Activated naive CD8-positive, alpha-beta T cell treated with anti-CD3 and anti-CD28 coated beads, Interleukin-2, amount 50 U/mL, for 24 hours (primary cell): ENCODE measurements at regions not wholly inside any gene's neighbourhood (a gene's known extent, or its start where the extent isn't known, plus 50 kb on each side); places are given as distances from the start of the nearest gene placed in this dataset.
"Not testable (repeated sequence)": the region's sequence is repeated elsewhere in the genome, so short reads cannot be mapped to it uniquely, and the experiment has no call there.

Experiments
- ATAC-seq: fragments of 150-1000 bp; cut with Tn5 transposase; one replicate; pipeline ENCODE4 v1.10.0; 2021
- DNase-seq: peaks from one replicate; pipeline ENCODE4 v3.0.0; 2021
- H3K27ac Mint-ChIP-seq: one replicate; pipeline ENCODE4 v1.8.0; 2021; ENCODE audit warnings: mild to moderate bottlenecking, mixed read lengths
- H3K27me3 Mint-ChIP-seq: one replicate; pipeline ENCODE4 v1.8.0; 2021; ENCODE audit warnings: mixed read lengths
- H3K36me3 Mint-ChIP-seq: one replicate; pipeline ENCODE4 v1.8.0; 2021; ENCODE audit warnings: low read depth, mixed read lengths
- H3K4me1 Mint-ChIP-seq: one replicate; pipeline ENCODE4 v1.8.0; 2021; ENCODE audit warnings: mixed read lengths
- H3K4me3 Mint-ChIP-seq: one replicate; pipeline ENCODE4 v1.8.0; 2021; ENCODE audit warnings: mild to moderate bottlenecking, moderate library complexity, mixed read lengths
- H3K9me3 Mint-ChIP-seq: one replicate; pipeline ENCODE4 v1.8.0; 2021; ENCODE audit warnings: mixed read lengths

DNA sequence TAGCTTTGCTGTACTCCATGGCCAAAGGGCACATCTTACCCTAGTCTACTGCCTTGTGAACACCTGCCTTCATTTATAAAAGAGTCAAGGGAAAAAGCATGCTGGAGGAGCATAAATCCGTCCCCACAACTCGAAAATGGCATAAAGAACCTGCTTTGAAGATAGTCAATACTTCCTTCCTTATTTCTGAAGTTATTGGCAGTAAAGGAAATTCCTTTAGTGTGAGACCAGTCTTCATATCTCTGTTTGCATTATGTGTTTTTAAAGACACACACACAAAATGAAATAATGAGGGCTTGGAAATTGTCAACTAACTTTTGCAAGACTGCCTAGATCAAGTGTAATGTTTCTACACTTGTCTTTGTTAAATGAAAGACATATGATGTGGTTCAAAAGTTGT is 408.4 kb downstream of the SPRY2 start:
- no peak for ATAC-seq
- no peak overlapping the region for H3K27ac Mint-ChIP-seq
- peaks cover 4% of the 10 kb centered on the region for H3K9me3 Mint-ChIP-seq
- H3K4me3 Mint-ChIP-seq: no peak overlapping the region
- no peaks in the 10 kb centered on the region for H3K27me3 Mint-ChIP-seq
- H3K36me3 Mint-ChIP-seq: no peaks in the 10 kb centered on the region
- no peaks in the 10 kb centered on the region for H3K4me1 Mint-ChIP-seq
- no peak for DNase-seq

DNA sequence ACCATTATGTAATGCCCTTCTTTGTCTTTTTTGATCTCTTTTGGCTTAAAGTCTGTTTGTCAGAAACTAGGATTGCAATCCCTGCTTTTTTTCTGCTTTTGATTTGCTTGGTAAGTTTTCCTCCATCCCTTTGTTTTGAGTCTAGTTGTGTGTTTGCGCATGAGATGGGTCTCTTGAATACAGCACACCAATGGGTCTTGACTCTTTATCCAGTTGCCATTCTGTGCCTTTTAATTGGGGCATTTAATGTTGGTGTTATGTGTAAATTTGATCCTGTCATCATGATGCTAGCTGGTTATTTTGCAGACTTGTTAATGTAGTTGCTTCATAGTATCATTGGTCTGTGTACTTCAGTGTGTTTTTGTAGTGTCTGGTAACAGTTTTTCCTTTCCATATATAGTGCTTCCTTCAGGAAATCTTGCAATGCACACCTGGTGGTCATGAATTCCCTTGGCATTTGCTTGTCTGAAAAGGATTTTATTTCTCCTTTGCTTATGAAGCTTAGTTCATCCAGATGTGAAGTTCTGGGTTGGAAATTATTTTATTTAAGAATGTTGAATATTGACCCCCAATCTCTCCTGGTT is 416.9 kb downstream of the SPRY2 start:
- H3K27me3 Mint-ChIP-seq, H3K27ac Mint-ChIP-seq, H3K4me3 Mint-ChIP-seq, ATAC-seq, H3K4me1 Mint-ChIP-seq, DNase-seq, H3K9me3 Mint-ChIP-seq, H3K36me3 Mint-ChIP-seq: not testable (repeated sequence)

DNA sequence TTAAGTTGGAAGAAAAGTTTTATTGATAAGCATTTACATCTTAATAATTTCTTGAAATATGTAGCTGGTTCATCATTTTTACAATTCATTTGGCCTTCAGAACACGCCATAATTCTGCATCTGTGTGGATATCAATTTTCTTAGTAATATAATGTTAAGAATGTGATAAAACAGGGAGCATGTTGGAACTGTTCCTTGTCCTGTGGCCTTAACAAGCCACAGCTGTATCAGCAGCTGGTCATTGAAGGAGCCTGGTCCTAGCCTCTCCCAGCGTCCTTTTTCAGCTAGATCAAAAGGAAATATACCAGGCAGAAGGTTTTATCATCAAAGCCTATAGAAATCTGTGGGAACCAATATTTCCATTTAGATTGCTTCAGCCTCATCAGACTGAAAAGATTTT is 421.8 kb downstream of the SPRY2 start:
- no peaks in the 10 kb centered on the region for H3K27me3 Mint-ChIP-seq
- H3K27ac Mint-ChIP-seq: no peak overlapping the region
- ATAC-seq: no peak
- DNase-seq: no peak
- no peaks in the 10 kb centered on the region for H3K4me1 Mint-ChIP-seq
- no peaks in the 10 kb centered on the region for H3K36me3 Mint-ChIP-seq
- H3K9me3 Mint-ChIP-seq: peaks cover 4% of the 10 kb centered on the region
- H3K4me3 Mint-ChIP-seq: no peak overlapping the region

DNA sequence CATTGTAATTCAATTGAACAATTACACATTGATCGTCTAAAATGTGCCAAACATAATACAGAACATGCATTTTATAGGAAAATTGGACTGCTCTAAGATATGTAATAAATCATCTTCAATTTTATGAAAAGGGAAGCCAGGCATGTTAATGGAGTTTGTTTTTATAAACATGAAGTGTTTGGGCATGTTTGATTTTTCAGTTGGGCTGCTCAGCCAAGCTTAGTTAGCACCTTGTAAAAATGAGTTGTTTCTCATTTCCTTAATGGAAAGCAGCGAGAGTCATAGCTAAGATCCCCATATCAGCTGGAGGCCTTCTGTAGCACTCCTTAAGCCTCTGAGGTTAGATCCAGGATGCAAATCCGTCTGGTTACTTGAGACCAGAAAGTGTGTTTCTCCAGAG is 422.3 kb downstream of the SPRY2 start:
- no peaks in the 10 kb centered on the region for H3K36me3 Mint-ChIP-seq

DNA sequence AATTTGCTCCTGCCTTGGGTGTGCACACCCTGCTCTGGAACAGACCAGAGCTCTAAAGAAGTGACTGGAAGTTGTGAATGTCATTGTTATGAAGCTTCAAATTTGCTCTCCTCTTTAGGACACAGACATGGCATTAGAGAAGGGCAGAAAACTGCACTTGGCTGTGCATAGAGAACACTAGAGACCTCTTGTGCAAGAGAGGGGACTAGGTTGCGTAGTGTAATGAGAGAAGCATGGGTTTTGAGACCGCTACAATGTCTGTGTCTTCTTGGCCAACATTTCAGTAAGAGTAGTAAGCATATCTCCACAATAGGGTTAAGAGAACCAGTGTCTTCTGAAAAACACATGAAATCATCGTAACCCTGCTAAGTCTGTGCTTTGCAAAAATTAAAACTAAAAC is 423.3 kb downstream of the SPRY2 start:
- ATAC-seq (no peak), DNase-seq (no peak)
- H3K36me3 Mint-ChIP-seq: no peaks in the 10 kb centered on the region
- H3K27ac Mint-ChIP-seq: no peak overlapping the region
- H3K4me3 Mint-ChIP-seq: no peak overlapping the region
- no peaks in the 10 kb centered on the region for H3K4me1 Mint-ChIP-seq
- H3K9me3 Mint-ChIP-seq: no peaks in the 10 kb centered on the region
- no peaks in the 10 kb centered on the region for H3K27me3 Mint-ChIP-seq

More for the DNA sequence above, 422.3 kb downstream of the SPRY2 start:
- Mint-ChIP-seq H3K4me1 (no peaks in the 10 kb centered on the region), H3K27ac (no peak overlapping the region), H3K9me3 (peaks cover 4% of the 10 kb centered on the region), H3K4me3 (no peak overlapping the region), H3K27me3 (no peaks in the 10 kb centered on the region)
- DNase-seq (no peak), ATAC-seq (no peak)

DNA sequence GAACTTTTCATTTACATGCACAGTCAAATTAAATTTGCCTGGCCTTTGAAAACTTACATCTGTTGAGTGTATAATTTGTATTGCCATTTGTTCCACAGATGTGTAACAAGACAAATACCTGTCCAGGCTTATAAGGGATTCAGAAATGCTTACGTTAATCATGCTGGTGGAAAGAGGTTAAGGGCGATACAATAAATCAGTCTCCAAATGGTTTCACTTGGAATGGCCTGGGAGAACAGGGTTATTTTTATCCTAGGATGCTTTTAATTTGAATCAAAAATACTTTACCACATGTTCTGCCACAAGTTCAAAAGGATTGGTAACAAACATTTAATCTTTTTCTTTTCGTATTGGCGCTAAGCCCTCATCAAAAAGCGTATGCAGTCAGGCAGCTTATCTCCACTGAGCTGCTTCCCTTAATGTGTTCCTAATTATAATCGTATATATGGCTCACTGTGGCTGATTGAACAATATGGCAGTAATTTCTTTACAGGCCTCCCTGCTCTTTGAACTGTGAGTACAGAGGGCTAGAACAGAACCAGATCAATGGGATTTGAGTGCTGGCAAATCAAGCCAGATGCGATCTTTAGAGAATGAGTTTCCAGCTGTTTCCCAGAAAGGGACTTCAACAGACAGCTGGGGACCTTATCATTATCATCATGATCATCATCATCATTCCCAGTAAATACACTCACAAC is 425.7 kb downstream of the SPRY2 start:
- no peak for DNase-seq
- no peak for ATAC-seq
- H3K27ac Mint-ChIP-seq: no peak overlapping the region
- H3K4me1 Mint-ChIP-seq: no peaks in the 10 kb centered on the region
- H3K4me3 Mint-ChIP-seq: no peak overlapping the region
- no peaks in the 10 kb centered on the region for H3K27me3 Mint-ChIP-seq
- no peaks in the 10 kb centered on the region for H3K9me3 Mint-ChIP-seq
- H3K36me3 Mint-ChIP-seq: no peaks in the 10 kb centered on the region

DNA sequence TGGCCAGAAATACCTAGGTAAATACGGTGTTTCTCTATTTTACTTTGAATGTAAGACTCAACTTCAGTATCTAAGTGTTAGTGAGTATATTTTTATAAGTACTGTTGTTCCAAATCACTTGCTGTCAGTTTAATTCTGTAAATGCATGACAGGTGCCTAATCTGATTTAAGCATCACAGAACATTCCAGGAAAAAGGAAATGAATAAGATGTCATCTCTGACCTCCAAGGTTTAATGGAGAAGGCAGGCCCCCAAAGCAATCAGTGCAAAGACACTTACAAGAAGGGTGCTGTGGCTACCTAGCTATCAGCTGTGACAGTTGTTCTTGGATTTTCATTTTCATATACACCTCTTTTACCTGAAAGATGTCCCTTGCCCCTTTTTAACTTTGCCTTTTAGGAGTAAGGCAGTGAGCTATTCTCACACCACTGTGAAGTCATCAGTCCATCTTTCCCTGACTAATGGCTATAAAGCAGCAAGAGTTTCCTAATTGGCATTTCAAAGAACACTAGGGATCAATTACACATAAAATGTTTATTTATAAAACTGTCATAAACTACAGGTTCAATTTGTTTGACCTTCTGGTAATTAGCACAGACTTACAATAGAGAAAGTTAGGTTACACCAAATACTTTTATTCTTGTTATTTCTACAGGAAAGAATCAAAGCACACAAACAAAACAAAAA is 427.6 kb downstream of the SPRY2 start:
- H3K27me3 Mint-ChIP-seq: no peaks in the 10 kb centered on the region
- DNase-seq: no peak
- no peaks in the 10 kb centered on the region for H3K9me3 Mint-ChIP-seq
- no peak overlapping the region for H3K4me3 Mint-ChIP-seq
- H3K27ac Mint-ChIP-seq: no peak overlapping the region
- no peak for ATAC-seq
- H3K36me3 Mint-ChIP-seq: no peaks in the 10 kb centered on the region
- no peaks in the 10 kb centered on the region for H3K4me1 Mint-ChIP-seq

DNA sequence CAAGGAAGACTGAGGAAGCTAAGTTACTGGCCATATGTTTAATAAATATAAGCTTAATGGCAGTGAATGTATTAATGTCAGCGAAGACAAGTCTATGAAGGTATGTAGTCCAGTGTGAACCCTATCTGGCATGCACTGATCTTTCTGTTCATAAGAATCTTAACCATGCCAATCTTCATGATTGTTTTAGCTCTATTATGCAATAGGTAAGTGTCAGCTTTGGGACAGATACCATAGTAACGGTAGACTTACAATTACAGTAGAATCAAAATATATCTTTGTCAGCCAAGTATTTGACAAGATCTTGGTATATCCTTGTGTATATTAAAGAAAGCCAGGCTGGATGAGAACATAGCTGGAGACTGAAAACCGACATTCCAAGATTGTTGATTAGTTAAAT is 428.5 kb downstream of the SPRY2 start:
- Mint-ChIP-seq H3K9me3 (no peaks in the 10 kb centered on the region), H3K36me3 (no peaks in the 10 kb centered on the region), H3K27ac (no peak overlapping the region), H3K27me3 (no peaks in the 10 kb centered on the region), H3K4me3 (no peak overlapping the region), H3K4me1 (no peaks in the 10 kb centered on the region)
- ATAC-seq (no peak), DNase-seq (no peak)

DNA sequence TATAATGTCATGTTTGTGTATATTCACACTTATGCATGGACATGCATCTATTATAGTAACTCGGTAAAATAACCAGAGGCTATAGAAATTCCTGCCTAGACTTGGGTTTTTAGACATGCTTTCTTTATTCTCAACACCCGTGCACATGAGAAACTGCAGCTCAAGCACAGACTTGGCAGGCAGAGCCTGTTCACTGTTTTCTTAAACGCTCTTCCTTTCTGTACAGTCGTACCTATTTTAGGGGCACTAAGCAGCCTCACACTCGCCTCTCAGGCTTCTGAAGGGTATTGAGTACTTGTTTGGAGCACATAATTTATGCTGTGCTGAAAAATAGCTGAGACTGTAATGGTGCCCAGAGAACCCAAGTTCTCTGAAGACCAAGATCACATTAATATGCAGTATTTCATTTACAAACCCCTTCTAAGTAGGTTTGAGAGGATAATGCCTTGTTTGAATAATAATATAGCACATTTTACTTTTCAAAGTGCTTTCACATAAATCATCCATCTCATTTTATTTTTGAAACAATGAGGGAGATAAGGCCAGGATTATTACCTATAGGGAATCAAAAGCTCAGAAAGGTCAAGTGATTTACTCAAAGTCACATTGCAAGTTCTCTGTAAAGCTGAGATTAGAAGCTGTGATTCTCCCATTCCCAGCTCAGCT is 429.9 kb downstream of the SPRY2 start:
- H3K27ac Mint-ChIP-seq: no peak overlapping the region

DNA sequence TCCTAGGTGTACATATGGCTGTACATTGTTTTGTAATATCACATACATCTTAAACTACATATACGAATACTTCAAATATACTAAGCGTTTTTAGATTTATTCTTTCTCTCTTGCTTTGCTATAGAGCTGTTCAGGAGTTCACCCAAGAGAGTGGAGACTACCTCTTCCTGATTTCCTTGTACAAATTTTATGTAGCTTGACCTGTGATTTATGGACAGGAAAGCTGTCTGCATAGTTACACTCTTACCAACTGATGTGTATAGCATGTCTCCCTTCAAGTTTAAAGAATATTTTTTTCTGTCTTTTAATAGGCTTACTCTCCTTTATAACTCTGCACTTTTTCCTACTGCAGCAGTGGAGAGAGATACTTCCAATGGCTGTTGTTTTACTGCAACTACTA is 428.7 kb downstream of the NDFIP2 start:
- Mint-ChIP-seq H3K27me3 (no peaks in the 10 kb centered on the region), H3K27ac (no peak overlapping the region), H3K4me3 (no peak overlapping the region), H3K36me3 (no peaks in the 10 kb centered on the region), H3K4me1 (no peaks in the 10 kb centered on the region), H3K9me3 (no peaks in the 10 kb centered on the region)
- ATAC-seq: no peak
- DNase-seq: no peak

More for the DNA sequence above, 429.9 kb downstream of the SPRY2 start:
- ATAC-seq (no peak), DNase-seq (no peak)
- no peak overlapping the region for H3K4me3 Mint-ChIP-seq
- H3K36me3 Mint-ChIP-seq: no peaks in the 10 kb centered on the region
- H3K9me3 Mint-ChIP-seq: no peaks in the 10 kb centered on the region
- H3K4me1 Mint-ChIP-seq: no peaks in the 10 kb centered on the region
- no peaks in the 10 kb centered on the region for H3K27me3 Mint-ChIP-seq

DNA sequence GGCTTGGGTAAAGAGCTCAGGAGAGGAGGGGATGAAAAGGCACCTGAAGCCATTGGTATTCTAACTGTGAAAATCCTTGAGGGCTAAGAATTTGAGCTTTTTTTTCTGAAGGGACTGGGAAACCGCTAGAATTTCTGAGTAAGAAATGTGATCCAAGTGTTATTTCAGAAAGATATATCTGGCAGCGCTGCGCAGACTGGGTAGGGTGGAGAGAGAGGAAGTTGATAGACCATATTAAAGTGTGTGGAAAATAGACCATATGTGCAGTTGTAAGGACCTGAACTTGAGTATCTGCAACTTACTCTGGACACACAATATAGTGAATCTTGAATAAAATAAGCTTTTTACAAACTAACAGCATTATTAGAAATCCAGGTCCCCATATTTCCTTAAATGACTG is 427.4 kb downstream of the NDFIP2 start:
- no peaks in the 10 kb centered on the region for H3K4me1 Mint-ChIP-seq
- no peak overlapping the region for H3K27ac Mint-ChIP-seq
- DNase-seq (no peak), ATAC-seq (no peak)
- H3K9me3 Mint-ChIP-seq: no peaks in the 10 kb centered on the region
- H3K4me3 Mint-ChIP-seq: no peak overlapping the region
- no peaks in the 10 kb centered on the region for H3K36me3 Mint-ChIP-seq
- H3K27me3 Mint-ChIP-seq: no peaks in the 10 kb centered on the region

DNA sequence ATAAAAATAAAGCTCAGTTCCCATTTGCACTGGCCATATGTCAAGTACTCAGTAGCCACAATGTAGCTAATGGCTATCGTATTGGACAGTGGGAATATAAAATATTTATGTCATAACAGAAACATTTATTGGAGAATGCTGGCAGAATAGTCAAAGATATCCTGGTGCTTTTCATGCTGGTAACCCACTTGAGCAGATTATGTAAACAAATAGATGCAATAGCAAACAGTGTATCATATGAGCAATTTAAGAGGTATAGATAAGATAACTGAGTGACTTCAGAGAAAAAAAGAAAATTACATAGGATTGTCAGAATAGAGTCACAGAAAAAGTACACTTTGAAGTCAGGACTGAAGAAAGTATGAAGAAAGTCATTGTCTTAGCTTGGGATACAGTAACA is 426.6 kb downstream of the NDFIP2 start:
- H3K36me3 Mint-ChIP-seq: no peaks in the 10 kb centered on the region
- DNase-seq: no peak
- no peaks in the 10 kb centered on the region for H3K27me3 Mint-ChIP-seq
- no peak overlapping the region for H3K4me3 Mint-ChIP-seq
- no peak overlapping the region for H3K27ac Mint-ChIP-seq
- no peak for ATAC-seq
- no peaks in the 10 kb centered on the region for H3K9me3 Mint-ChIP-seq
- no peaks in the 10 kb centered on the region for H3K4me1 Mint-ChIP-seq

DNA sequence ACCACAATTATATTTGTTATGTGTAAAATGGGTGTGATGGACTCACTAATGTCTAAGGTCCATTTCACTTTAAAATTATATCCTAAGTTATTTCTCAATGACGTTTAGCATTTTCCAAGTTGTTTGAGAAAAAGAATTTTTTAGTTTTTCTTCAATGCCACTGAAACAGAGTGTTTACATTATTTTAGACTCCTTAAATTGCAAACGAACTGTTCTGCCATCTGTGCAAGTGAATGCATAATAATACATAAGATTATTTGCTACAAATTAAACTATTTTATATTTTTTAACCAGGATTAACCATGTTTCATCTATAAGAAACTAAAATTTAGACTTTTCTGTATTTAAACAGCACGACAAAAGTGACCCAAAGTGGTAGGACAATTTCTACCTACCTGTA is 425.4 kb downstream of the NDFIP2 start:
- ATAC-seq: no peak
- no peaks in the 10 kb centered on the region for H3K36me3 Mint-ChIP-seq
- H3K4me3 Mint-ChIP-seq: no peak overlapping the region
- H3K27ac Mint-ChIP-seq: no peak overlapping the region
- H3K4me1 Mint-ChIP-seq: no peaks in the 10 kb centered on the region
- no peaks in the 10 kb centered on the region for H3K27me3 Mint-ChIP-seq
- H3K9me3 Mint-ChIP-seq: no peaks in the 10 kb centered on the region
- no peak for DNase-seq

DNA sequence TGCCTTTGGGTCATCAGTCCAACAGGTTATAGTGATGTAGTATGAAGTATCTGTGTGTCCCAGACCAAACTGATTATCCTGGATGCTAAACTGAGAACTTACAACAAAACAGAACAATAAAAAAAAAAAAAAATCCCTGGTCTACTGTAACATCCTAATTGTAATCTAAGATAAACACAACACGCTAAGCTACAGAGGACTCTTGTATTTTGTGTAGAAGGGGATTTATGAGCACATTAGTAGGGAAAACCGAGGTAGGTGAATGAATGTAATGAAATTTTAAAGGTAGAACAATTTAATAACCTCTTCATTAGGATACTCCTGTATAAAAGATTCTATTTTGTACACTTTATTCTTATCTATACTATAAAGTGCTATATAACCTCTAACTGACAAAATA is 424.1 kb downstream of the NDFIP2 start:
- DNase-seq (no peak), ATAC-seq (no peak)
- no peak overlapping the region for H3K27ac Mint-ChIP-seq
- H3K27me3 Mint-ChIP-seq: no peaks in the 10 kb centered on the region
- no peak overlapping the region for H3K4me3 Mint-ChIP-seq
- H3K36me3 Mint-ChIP-seq: no peaks in the 10 kb centered on the region
- no peaks in the 10 kb centered on the region for H3K4me1 Mint-ChIP-seq
- H3K9me3 Mint-ChIP-seq: no peaks in the 10 kb centered on the region

DNA sequence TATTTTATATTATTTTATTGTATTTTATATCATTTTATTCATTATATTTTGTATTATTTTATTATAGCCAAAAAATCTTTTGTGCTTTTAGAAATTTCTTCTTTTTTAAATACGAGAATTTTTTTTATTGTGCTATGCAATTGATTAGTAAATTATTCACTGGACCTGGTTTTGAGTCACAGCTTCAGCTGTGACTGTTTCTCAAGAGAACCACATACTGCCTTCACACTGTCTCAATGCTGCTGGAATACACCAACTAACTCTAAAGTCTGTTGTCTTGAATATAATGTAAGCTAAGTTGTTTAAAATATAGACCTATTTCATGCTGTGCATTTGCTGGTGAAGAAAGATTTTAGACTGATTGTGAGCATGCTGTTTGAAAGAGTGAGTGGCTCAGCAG is 423.6 kb downstream of the NDFIP2 start:
- DNase-seq: no peak
- Mint-ChIP-seq H3K4me3 (no peak overlapping the region), H3K4me1 (no peaks in the 10 kb centered on the region), H3K9me3 (no peaks in the 10 kb centered on the region), H3K27me3 (no peaks in the 10 kb centered on the region), H3K27ac (no peak overlapping the region), H3K36me3 (no peaks in the 10 kb centered on the region)
- ATAC-seq: no peak
